Sigmoid colon (tissue), 6 donors: ENCODE measurements at regions not wholly inside any gene's neighbourhood (a gene's known extent, or its start where the extent isn't known, plus 50 kb on each side); places are given as distances from the start of the nearest gene placed in this dataset.
A peak's percentile ranks its signal among the peaks of the same experiment; 100 is the strongest.

ENCODE experiments used
- DNase-seq: peaks from one replicate; pipeline ENCODE4 v3.0.0-alpha.2; 2019
- H3K27ac ChIP-seq, 4 donors: fragments of 200-600 bp; sonication (generic); one replicate each; pipeline ENCODE4 v1.5.1; 2016 to 2019; ENCODE audit warnings: mild to moderate bottlenecking in 1 of 4
- H3K27me3 ChIP-seq, 3 donors: fragments of 200-600 bp; sonication (generic); one replicate each; pipeline ENCODE4 v1.5.1; 2019; ENCODE audit warnings: mild to moderate bottlenecking in 1 of 3
- H3K36me3 ChIP-seq, 4 donors: fragments of 200-600 bp; sonication (generic); one replicate each; pipeline ENCODE4 v1.5.1; 2016 to 2019
- H3K4me1 ChIP-seq, 4 donors: fragments of 200-600 bp; sonication (generic); one replicate each; pipeline ENCODE4 v1.5.1; 2017 to 2019
- H3K4me3 ChIP-seq, 4 donors: fragments of 200-600 bp; sonication (generic); one replicate each; pipeline ENCODE4 v1.5.1; 2017 to 2019; ENCODE audit warnings: mild to moderate bottlenecking in 2 of 4, moderate library complexity in 1 of 4
- H3K9me3 ChIP-seq, 4 donors: fragments of 200-600 bp in 3 of 4; sonication (generic) in 3 of 4; one replicate each; pipeline versions ENCODE4 v1.5.1 to v1.6.1; 2013 to 2019
- CTCF ChIP-seq, 4 experiments: fragments of 450-650 bp in 3 of 4; fragments of 200-600 bp in 1 of 4; IDR thresholded peaks; one replicate each; pipeline ENCODE4 v1.5.1; 2016 to 2019; ENCODE audit warnings: antibody characterized with exemption in 4 of 4, mild to moderate bottlenecking in 3 of 4, moderate library complexity in 2 of 4
- EP300 ChIP-seq, 4 donors: sonication (generic); formaldehyde crosslinking; IDR thresholded peaks; one replicate each; pipeline ENCODE4 v1.6.1; 2017; ENCODE audit warnings: antibody characterized with exemption in 4 of 4
- POLR2A ChIP-seq, 2 donors: fragments of 450-650 bp; IDR thresholded peaks; one replicate each; pipeline ENCODE4 v1.6.1; 2016; ENCODE audit warnings: antibody characterized with exemption in 2 of 2, mild to moderate bottlenecking in 2 of 2, moderate library complexity in 2 of 2
- POLR2AphosphoS5 ChIP-seq, 4 donors: sonication (generic); formaldehyde crosslinking; IDR thresholded peaks; one replicate each; pipeline ENCODE4 v1.6.1; 2017; ENCODE audit warnings: antibody characterized with exemption in 4 of 4
- WGBS, 2 donors: extraction: QIAGEN DNeasy Blood & Tissue Kit; methylation state at CpG; one replicate each; pipeline ENCODE4 v1.1.7; 2013; 5-methylcytosine and 5-hydroxymethylcytosine counted together
- intact Hi-C: fragments of 100-400 bp; cut with DNase I; formaldehyde crosslinking; loops from one replicate; pipeline ENCODE4 v1.15.1; 2023
- donor health status: healthy with polysubstance abuse.
- donor health status: healthy.

- Histone ChIP-seq H3K9me3 (no peaks in the 10 kb centered on the region), H3K4me3 (no peak overlapping the region), H3K27ac (no peak overlapping the region), H3K36me3 (no peaks in the 10 kb centered on the region), H3K27me3 (peaks cover 0 to 4% (median 0%) of the 10 kb centered on the region in 3 donors), H3K4me1 (no peaks in the 10 kb centered on the region)
- TF ChIP-seq EP300 (IDR thresholded peaks at IDR 0.05) (no peak), POLR2AphosphoS5 (IDR thresholded peaks at IDR 0.05) (no peak), CTCF (IDR thresholded peaks at IDR 0.05) (no peak), POLR2A (IDR thresholded peaks at IDR 0.05) (no peak)
- intact Hi-C loops, result no loop called here
- WGBS, 2 donors, result 64 to 69% methylated on average over 8 of the region's 8 CpGs
- DNase-seq, result peak; percentile 42
These were observed 171.3 kb upstream of the AJAP1 start for GRCh38 chr1:4483021-4483625.

GRCh38 chr1:4485398-4485797 lies 169.0 kb upstream of the AJAP1 start:
- DNase-seq, result no peak
- Histone ChIP-seq H3K27me3 (peaks cover 0 to 4% (median 0%) of the 10 kb centered on the region in 3 donors), H3K27ac (no peak overlapping the region), H3K4me3 (no peak overlapping the region), H3K4me1 (no peaks in the 10 kb centered on the region), H3K36me3 (no peaks in the 10 kb centered on the region), H3K9me3 (no peaks in the 10 kb centered on the region)
- 24 to 30% methylated on average over 6 of the region's 6 CpGs for whole genome bisulfite sequencing, 2 donors
- no peak for TF ChIP-seq POLR2A (IDR thresholded peaks at IDR 0.05)
- TF ChIP-seq CTCF (IDR thresholded peaks at IDR 0.05), result no peak
- TF ChIP-seq EP300 (IDR thresholded peaks at IDR 0.05), result no peak
- no peak for TF ChIP-seq POLR2AphosphoS5 (IDR thresholded peaks at IDR 0.05)
- intact Hi-C loops, result no loop called here

- intact Hi-C loops, result no loop called here
- 61 to 78% methylated on average over 5 of the region's 5 CpGs for WGBS, 2 donors
These were observed 168.5 kb upstream of the AJAP1 start for GRCh38 chr1:4485878-4486277.

GRCh38 chr1:4486408-4487120 lies 167.8 kb upstream of the AJAP1 start:
- Histone ChIP-seq H3K36me3 (no peaks in the 10 kb centered on the region), H3K9me3 (no peaks in the 10 kb centered on the region), H3K27me3 (no peaks in the 10 kb centered on the region), H3K4me3 (no peak overlapping the region), H3K27ac (no peak overlapping the region), H3K4me1 (no peaks in the 10 kb centered on the region)
- WGBS, 2 donors, result 84 to 85% methylated on average over 22 of the region's 22 CpGs
- no peak for DNase-seq
- intact Hi-C loops, result no loop called here
- TF ChIP-seq POLR2AphosphoS5 (IDR thresholded peaks at IDR 0.05) (no peak), CTCF (IDR thresholded peaks at IDR 0.05) (no peak), EP300 (IDR thresholded peaks at IDR 0.05) (no peak), POLR2A (IDR thresholded peaks at IDR 0.05) (no peak)

More at GRCh38 chr1:4485878-4486277, 168.5 kb upstream of the AJAP1 start:
- H3K36me3 ChIP-seq, result no peaks in the 10 kb centered on the region
- H3K4me3 ChIP-seq, result no peak overlapping the region
- no peak for DNase-seq
- H3K27ac ChIP-seq, result no peak overlapping the region
- no peaks in the 10 kb centered on the region for H3K9me3 ChIP-seq
- peaks cover 0 to 4% (median 0%) of the 10 kb centered on the region in 3 donors for H3K27me3 ChIP-seq
- no peak for TF ChIP-seq EP300 (IDR thresholded peaks at IDR 0.05)
- no peaks in the 10 kb centered on the region for H3K4me1 ChIP-seq

- DNase-seq, result no peak
- Histone ChIP-seq H3K36me3 (no peaks in the 10 kb centered on the region), H3K9me3 (no peaks in the 10 kb centered on the region), H3K27ac (no peak overlapping the region), H3K27me3 (no peaks in the 10 kb centered on the region), H3K4me3 (no peak overlapping the region), H3K4me1 (no peaks in the 10 kb centered on the region)
- intact Hi-C loops, result no loop called here
- 57 to 68% methylated on average over 7 of the region's 7 CpGs for WGBS, 2 donors
- TF ChIP-seq EP300 (IDR thresholded peaks at IDR 0.05) (no peak), POLR2A (IDR thresholded peaks at IDR 0.05) (no peak), CTCF (IDR thresholded peaks at IDR 0.05) (no peak), POLR2AphosphoS5 (IDR thresholded peaks at IDR 0.05) (no peak)
These were observed 166.4 kb upstream of the AJAP1 start for GRCh38 chr1:4488018-4488417.
